ENCODE measurements at regions not wholly inside any gene's neighbourhood (a gene's known extent, or its start where the extent isn't known, plus 50 kb on each side); places are given as distances from the start of the nearest gene placed in this dataset.
"Not testable (repeated sequence)": the region's sequence is repeated elsewhere in the genome, so short reads cannot be mapped to it uniquely, and the experiment has no call there.

DNA sequence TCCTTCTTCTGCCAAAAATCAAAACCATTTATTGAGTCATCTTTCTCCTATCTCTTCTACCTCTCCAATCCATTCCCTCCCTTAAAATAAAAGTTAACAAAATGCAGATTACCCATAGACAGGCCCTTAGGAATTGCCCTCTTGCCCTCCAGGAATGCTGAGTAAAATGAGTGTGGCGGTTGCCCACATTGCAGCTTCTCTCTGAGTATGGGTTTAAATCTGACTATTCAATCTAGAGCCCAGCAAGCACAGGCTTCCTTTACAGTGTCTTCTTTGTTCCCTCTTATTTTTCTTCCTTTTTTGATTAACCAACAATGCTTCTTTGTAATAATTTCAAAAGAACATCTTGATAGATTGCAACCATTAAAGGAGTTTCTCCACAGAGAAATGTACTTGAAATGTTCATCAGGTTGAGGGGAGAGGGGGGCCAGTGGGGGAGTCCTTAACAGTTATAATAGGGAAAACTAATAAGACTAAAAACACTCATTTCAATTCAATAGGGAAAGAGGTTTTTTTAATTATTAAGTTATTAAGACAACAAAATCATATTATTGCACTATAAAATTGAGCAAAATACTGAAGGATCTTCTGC, 135.3 kb upstream of the LMCD1 start:
- no peak for DNase-seq

DNA sequence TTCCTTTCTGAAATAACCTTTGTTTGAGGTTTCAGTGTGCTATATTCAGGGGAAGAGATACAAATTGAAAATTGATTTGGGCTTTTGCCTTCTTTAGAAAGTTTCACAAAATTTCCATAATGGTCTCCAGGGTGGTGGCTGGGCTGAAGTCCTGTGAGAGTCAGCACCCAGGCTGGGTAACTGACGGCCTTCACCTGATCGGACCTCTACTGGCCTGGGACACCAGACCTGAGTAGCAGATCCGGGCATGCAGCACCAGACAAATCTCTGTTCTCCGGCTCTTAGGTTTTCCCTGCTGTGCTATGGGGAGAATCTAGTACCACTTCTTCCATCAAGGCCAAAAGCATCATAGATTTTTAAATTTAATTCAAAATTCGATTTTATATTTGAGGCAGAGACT, 133.0 kb upstream of the LMCD1 start:
- DNase-seq, result no peak

DNA sequence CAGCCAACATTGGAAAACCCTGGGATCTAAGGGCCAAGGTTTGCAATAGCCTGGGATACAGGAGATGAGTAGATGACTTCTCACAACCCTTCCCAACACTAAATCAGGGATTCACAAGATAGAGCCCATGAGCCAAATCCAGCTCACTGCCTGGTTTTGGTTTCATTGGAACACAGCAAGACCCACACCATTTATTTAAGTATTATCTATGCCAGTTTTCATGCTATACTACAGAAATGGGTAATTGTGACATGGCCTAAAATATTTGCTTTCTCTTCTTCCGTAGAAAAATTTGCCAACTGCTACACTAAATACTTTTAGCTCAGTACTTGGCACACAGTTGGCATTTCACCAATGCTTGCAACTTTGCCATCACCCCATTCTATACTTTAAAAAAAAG, 132.0 kb upstream of the LMCD1 start:
- DNase-seq, result no peak

DNA sequence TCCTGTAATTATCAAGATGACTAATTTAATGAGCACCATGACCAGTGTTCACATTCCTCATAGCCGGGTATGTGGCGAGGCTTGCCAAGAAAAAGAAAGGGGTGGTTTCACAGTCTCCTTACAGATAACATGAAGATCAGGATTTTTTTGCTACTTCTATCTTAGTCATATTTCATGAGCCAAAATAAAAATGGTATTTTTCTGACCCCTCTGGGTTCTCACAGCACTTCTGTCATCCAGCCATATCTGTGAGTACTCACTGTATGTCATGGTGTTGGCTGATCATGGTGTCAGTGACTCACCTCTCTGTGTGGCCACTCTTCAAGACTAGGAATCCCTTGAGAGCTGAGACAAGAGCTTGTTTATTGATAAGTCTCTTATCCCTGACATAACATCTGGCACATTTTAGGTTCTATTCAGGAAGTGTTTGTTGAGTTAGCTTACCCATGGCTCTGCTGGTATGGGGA, 130.5 kb upstream of the LMCD1 start:
- no peak for DNase-seq

DNA sequence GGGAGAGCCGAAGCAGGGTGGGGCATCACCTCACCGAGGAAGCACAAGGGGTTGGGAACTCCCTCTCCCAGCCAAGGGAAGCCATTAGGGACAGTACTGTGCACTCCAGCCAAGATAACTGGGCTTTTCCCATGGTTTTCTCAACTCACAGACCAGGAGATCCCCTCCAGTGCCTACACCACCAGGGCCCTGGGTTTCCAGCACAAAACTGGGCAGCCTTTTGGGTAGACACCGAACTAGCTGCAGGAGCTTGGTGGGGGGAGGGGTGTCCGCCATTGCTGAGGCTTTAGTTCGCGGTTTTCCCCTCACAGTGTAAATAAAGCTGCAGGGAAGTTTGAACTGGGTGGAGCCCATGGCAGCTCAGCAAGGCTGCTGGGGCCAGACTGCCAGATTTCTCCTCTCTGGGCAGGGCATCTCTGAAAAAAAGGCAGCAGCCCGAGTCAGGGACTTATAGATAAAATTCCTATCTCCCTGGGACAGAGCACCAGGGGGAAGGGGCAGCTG, 129.6 kb upstream of the LMCD1 start:
- no peak for DNase-seq

DNA sequence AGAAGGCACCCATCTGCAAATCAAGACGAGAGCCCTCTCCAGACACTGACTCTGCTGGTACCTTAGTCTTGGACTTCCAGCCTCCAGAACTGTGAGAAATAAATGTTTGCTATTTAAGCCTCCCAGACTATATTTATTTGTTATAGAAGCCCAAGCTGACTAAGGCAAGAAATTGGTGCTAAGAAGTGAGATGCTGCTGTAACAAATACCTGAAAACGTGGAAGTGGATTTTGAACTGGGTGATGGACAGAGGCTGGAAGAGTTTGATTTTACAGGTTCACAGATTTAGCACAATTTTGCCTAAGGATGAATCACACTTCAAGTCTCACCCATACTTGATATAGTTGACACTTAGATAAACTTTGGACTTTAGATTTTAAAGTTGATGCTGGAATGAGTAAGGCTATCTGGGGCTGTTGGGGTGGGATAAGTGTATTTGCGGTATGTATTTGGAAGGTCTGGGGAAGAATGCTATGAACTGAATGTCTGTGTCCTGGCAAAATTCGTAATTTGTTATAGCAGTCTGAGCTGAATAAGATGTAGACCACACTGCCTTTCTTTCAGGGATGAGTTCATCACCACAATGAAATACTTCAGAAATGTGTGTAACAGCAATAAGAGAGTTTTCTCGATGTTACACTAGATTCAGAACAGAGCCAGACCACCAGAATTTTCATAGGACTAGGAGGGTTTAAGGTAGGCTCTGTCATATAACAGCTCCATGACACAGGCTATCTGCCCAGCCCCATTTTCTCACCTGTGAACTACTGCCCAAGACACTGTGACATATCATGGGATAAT, 120.5 kb upstream of the LMCD1 start:
- no peak for DNase-seq

DNA sequence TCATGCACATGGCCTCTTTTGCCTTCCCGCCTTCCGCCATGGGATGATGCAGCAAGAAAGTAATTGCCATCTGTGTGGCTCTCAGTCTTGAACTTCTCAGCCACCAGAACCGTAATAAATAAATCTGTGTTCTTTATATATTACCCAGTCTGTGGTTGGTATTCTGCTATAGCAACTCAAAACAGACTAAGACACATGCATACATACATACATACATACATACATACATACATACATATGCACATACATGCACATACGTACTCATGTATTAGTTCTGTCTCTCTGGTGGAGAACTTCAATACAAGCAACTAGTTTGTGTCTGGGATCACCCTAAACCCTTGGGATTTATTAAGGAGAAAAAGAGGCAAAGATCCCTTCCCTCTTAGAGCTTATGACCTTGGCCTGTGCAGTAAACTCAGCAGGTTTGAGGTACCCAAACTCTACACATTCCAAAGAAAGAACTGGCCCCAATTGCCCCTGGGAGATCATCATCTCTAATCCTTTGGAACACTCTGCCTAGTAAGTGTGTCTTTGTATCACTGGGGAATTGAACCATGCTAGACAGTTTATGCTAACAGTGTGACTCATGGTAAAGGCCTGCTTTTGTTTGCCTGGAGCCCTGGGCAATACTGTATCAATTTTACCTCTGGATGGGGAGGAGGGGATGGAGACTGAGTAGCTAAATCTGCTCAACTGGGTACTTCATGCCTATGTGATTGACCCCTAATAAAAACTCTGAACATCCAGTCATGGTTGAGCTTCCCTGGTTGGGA, 115.6 kb upstream of the LMCD1 start:
- no peak for DNase-seq

DNA sequence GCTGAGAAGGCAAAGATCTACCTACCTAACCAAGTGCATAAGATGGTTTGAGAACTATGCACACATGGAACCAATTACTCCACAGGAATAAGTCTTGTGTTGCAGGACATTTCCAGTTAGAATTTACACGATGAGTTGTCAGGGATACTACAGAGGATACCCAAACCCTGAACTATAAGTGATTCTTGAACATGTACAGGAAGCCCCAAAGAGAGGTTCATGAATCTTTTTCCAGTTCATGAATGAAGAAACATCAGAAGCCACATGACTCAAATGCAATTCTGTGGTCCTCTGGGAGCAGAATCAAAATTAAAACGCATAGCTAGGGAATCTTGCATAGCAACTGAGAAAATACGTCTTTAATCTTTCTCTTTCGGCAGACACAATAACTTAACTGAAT, 114.1 kb upstream of the LMCD1 start:
- DNase-seq, result no peak

DNA sequence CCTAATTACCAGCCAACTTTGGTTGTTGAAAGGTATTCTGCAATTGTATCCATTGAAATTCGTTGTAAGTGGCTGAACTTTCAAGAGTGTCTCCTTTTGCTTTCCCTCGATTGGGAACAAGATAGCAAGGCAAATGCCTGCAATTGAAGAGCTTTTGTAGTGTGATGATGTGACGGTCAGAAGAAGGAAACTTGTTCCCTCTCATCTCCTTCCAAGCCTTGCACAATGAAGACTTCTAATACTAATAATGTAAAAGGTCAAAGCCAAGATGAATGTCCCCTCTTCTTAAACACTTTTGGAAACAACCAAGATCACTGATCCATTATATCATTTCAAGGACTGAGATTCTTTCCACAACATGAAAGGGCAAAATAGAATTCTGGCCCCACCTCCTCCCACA, 101.9 kb upstream of the LMCD1 start:
- DNase-seq, result no peak

DNA sequence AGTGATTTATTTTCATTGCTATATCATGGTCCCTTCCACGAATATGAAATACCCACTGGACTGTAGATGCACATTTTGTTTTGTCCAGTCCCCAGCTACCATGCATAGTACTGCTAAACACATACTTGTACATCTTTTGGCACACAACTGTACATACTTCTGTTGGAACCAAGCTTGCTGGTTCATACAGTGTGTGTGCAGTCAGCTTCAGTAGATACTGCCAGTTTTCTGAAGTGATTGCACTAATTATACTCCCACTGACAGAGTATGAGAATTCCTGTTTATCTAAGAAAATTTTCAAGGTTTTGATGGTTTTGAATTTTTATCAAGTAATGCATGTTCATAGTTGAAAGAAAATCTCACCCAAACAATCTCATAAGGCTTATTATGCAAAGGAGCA, 100.7 kb upstream of the LMCD1 start:
- DNase-seq, result no peak

DNA sequence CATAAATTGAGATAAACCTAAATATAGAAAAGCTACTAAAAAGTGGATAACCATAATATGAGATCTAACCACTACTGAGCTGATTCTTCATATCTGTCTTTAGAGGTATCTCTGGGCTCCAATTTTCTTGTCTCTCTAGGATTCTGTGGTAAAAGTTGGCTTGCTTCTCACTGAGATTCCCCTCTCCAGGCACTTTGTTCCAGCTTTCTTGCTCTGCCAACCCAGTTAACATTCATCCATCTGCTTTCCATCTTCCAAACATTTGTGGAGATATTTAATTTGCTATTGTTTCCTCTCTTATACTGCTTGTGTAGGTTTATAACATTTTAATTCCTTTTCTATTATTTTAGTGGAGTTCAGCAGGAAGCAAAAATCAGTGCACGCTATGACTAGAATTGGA, 97.6 kb upstream of the LMCD1 start:
- DNase-seq, result no peak

DNA sequence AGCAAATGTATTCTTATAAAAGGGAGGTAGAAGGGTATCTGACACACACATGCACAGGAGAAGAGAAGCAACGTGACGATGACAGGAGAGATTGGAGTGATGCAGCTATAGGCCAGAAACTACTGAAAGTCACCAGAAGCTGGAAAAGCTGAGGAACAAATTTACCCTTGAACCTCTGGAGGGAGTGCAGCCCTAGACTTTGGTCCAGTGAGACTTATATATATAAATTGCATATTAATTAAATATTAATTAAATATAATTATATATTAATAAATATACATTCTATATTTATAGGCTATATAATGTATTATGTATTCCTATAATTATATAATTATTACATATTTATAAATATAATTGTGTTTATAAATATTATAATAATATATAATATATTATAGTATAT, 96.5 kb upstream of the LMCD1 start:
- no peak for DNase-seq

DNA sequence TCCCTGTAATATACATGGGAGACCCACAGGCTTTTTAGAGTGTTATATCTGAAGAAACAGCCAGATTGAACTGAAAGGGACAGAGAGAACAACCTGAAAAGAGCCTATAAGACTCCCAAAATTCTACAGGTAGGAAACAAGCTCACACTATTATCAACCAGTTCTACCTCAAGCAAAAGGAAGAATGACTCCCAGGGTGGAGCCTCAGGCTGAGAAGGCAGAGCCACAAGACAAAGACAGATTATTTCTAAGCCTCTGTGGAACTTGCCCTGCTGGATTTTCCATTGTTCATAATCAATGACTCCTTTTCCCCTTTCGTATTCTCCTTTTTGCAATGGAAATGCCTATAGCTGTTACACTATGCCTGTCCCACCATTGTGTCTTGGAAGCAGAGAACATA, 95.1 kb upstream of the LMCD1 start:
- no peak for DNase-seq

DNA sequence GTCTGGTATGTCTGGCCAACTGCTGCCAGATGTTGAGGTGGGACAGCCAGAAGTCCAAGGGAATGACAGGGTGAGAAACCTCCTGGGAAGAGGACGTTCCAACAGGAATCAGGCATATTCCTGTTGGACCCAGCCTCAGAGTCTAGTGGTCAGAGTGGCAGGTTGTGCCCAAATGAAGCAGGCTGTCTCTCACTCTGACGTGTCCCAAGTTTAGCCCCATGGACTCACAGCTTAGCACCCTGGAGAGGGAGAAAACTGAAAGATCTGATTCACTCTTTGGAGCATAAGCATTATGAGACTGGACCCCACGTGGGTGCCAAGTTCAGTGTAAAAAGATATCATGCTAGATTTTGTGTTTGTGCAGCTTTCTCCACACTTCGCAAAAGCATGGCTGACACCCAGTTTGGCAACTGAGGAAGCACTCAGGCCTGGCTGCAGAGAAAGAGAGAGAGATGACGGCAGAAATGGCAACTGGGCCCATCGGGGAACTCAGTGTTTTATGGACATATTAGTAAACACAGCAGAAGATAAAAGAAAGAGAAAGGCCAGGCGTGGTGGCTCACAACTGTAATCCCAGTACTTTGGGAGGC, 88.2 kb upstream of the LMCD1 start:
- DNase-seq, result no peak

DNA sequence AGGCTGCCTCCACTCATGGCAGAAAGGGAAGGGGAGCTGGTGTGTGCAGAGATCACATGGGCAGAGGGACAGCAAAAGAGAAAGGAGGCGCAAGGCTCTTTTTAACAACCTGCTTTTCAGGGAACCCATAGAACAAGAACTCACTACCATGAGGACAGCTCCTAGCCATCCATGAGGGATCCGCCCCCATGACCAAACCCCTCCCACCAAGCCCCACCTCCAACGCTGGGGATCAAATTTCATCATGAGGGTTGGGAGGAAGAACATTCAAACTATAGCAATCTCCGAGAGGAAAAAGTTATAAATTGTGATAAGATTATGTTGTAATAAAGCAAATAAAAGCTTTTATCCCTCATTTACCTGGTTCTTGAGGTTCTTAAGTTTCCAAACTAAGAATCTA, 84.7 kb upstream of the LMCD1 start:
- DNase-seq, result no peak

DNA sequence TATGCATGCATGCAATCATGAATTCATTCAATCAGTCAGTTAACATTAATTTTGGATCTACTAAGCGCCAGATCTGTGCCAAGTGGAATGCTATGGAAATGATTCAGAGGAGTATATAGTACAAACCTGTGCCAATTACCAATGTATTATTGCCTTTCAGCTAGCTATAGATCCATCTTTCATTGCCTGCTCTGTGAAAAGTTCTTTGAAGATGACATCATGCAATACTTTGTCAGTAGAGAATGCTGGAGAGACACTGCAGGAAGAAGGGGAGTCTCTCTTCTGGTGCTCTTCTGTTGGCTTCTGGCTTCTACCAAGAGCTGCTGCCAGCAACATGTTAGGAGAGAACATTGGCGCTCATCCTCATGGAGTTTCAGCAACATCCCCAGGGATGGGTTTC, 81.0 kb upstream of the LMCD1 start:
- no peak for DNase-seq

DNA sequence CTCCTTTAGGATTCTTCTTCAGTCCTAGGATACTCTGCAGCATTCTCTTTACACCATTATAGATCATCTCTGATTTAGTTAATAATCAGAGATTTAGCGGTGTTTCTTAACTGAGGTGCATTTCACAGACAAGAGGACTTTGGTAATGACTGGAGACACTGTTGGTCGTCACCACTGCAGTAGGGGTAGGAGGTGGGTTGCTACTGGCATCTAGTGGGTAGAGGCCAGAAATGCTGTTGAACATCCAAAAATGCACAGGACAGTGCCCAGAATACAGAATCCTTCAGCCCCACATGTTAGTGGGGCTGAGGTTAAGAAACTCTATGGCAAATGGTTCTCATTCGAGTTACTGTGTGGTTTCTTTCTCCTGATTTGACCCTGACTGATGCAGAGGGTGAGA, 80.4 kb upstream of the LMCD1 start:
- no peak for DNase-seq

DNA sequence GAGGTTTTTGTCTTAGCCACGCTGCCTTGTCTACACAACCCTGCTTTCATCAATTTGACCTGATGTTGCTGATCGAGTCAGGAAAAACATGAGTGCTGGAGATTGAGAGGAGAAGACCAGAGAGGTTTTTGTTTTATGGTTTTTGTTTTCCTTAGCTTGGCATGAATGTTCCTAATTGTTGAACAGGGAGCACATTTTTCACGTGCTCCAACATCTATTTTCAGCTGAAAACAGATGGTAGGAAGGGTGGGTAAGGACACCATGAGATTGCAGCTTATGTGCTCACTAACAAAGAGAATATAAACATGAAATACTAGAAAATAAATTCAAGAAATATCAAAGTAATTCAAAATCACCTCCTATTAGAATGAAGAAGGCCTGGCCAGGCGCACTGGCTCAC, 79.9 kb upstream of the LMCD1 start:
- DNase-seq, result no peak

DNA sequence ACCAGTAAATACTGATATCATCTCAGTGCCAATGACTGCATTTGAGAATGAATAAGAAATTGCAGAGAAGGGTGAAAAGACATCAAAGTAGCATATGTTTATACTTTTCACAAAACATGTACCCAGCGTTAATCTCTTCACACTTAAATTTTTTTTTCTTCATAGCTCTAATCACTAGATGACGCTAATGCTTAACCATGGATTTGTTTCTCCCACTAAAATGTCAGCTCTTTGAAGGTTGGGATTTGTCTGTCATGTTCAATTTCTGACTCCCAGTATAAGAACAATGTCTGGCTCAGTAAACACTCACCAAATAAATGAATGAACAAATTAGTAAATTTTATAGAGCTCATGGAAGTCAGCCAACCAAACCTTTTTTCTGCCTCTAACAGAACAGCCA, 78.3 kb upstream of the LMCD1 start:
- no peak for DNase-seq

DNA sequence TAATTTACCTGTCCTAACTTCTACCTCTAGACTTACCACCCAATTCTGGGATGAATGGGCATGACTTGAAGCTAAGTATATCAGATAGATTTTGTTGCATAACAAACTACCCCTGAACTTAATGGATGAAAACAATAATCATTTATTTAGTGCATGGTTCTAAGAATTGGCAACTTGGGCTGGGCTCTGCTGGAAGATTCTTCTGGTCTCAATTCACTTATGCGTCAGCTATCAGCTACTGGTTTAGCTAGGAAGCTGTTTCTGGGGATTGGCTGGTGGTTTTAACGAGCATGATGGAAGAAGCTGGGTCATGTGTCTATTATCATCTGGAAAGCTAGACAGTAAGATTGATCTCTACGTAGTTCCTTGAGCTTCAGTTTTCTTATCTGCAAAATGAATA, 77.3 kb upstream of the LMCD1 start:
- DNase-seq, result no peak

DNA sequence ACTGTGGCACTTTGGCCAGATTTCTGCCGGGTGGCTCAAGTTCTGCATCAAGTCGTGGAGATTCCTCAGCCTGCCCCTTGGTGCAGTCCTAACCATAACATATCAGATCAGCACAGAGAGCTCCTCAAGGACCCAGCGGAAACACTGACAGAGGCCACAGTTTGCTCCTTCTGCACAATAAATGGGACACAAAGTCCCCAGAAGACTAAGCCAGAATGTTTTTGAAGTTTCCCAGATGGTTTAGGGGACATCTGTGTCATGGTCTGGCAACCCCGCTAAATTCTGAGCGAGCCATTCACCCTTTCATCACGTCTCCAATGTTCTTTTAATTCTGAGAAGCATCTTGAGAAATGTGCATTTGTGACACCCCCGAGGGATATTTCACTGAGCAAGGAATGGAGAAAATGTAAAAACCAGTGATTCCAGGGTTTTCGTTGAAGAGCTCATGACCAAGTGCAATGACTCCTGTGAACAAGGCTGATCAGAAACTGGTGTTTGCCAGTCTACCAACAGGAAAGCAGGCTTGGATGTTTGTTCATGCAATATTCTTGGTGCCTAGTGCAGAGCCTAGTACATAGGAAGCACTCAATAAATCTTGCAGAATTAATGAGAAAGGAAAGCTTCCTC, 64.8 kb upstream of the LMCD1 start:
- no peak for DNase-seq

DNA sequence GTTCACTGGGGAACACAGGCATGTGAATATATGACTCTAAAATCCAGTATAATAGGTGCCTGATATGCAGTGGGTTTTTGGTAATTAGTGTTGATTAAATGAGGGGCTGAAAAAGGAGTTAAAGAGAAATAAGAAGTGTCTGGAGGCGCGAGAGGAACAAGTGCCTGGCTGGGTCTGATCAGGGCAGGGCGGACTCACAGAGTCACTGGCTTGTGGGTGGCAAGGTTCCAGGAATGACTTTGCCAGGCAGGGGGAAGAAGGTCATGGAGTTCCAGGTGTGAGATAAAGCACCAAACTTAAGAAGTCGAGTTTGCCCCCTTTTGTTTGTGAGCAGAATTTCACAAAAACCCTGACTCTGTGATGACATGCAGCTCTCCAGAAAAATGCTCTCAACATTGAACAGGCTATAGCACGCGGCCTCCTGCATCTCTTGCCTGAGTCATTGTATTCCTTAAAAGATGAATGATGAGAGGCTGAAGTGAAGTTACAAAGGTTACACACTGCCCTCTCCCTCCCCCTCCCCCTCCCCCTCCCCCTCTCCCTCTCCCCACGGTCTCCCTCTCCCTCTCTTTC, 63.0 kb upstream of the LMCD1 start:
- no peak for DNase-seq

DNA sequence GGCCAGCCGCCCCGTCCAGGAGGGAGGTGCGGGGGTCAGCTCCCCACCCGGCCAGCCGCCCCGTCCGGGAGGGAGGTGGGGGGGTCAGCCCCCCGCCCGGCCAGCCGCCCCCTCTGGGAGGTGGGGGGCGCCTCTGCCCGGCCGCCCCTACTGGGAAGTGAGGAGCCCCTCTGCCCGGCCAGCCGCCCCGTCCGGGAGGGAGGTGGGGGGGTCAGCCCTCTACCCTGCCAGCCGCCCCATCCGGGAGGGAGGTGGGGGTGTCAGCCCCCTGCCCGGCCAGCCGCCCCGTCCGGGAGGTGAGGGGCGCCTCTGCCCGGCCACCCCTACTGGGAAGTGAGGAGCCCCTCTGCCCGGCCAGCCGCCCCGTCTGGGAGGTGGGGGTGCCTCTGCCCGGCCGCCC, 61.5 kb upstream of the LMCD1 start:
- not testable (repeated sequence) for DNase-seq
